ENCODE measurements at regions not wholly inside any gene's neighbourhood (a gene's known extent, or its start where the extent isn't known, plus 50 kb on each side); places are given as distances from the start of the nearest gene placed in this dataset.

DNA sequence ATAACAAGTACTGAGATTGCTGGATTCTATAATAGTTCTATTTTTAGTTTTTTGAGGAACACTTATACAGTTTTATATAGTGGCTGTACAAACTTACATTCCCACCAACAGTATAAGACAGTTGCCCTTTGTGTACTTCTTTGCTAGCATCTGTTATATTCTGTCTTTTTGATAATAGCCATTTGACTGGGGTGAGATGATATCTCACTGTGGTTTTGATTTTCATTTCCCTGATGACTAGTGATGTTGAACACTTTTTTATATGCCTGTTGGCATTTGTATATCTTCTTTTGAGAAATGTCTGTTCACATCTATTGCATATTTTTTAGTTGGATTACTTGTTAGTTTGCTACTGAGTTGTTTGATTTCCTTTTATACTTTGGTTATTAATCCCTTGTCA lies 204.1 kb upstream of the SMC2 start:
- no peaks in the 10 kb centered on the region for H3K27me3 ChIP-seq (replicated peaks; ENCODE audit: control insufficient read depth, insufficient read depth, low read length)
- no TSS peak for BruUV-seq (replicated peaks)
- H3K36me3 Mint-ChIP-seq (ENCODE audit: insufficient read depth, unreplicated experiment), result no peaks in the 10 kb centered on the region
- H3K9me3 Mint-ChIP-seq (ENCODE audit: unreplicated experiment), result no peaks in the 10 kb centered on the region
- H3K4me3 ChIP-seq (ENCODE audit: low read depth, low read length), result no peak overlapping the region
- ChIA-PET CTCF (no interaction called here), POLR2A (no interaction called here)
- intact Hi-C loops (cut with micrococcal nuclease; ENCODE audit: unreplicated experiment), result no loop called here
- H3K9me3 ChIP-seq, result no peaks in the 10 kb centered on the region
- TF ChIP-seq, protein P1, sequence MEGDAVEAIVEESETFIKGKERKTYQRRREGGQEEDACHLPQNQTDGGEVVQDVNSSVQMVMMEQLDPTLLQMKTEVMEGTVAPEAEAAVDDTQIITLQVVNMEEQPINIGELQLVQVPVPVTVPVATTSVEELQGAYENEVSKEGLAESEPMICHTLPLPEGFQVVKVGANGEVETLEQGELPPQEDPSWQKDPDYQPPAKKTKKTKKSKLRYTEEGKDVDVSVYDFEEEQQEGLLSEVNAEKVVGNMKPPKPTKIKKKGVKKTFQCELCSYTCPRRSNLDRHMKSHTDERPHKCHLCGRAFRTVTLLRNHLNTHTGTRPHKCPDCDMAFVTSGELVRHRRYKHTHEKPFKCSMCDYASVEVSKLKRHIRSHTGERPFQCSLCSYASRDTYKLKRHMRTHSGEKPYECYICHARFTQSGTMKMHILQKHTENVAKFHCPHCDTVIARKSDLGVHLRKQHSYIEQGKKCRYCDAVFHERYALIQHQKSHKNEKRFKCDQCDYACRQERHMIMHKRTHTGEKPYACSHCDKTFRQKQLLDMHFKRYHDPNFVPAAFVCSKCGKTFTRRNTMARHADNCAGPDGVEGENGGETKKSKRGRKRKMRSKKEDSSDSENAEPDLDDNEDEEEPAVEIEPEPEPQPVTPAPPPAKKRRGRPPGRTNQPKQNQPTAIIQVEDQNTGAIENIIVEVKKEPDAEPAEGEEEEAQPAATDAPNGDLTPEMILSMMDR (IDR thresholded peaks at IDR 0.05; ENCODE audit: insufficient read depth in 1 of 2, low read depth in 1 of 2, low read length in 1 of 2, severe bottlenecking in 1 of 2, unreplicated experiment in 1 of 2), result no peak
- H3K36me3 ChIP-seq (ENCODE audit: control insufficient read depth, insufficient read depth, low read length), result no peaks in the 10 kb centered on the region
- H3K4me3 Mint-ChIP-seq (ENCODE audit: unreplicated experiment), result no peak overlapping the region
- no peaks in the 10 kb centered on the region for H3K4me1 ChIP-seq
- DNase-seq, result no peak
- H3K27ac Mint-ChIP-seq (ENCODE audit: unreplicated experiment), result no peak overlapping the region
- H3K27me3 Mint-ChIP-seq (ENCODE audit: insufficient read depth, unreplicated experiment), result no peaks in the 10 kb centered on the region
- H3K4me1 Mint-ChIP-seq (ENCODE audit: low read depth, unreplicated experiment), result no peaks in the 10 kb centered on the region

DNA sequence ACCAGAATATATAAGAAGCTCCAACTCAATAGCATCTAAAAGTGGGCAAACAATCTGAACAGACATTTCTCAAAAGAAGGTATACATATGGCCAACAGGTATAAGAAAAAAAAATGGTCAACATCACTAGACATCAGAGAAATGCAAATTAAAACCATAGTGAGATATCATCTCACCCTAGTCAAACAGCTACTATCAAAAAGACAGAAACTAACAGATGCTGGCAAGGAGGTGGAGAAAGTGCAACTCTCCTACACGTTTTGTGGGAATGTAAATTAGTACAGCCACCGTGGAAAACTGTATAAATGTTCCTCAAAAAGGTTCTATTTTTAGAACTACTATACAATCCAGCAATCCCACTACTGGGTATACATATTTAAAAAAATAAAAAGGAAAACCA lies 199.9 kb upstream of the SMC2 start:
- TF ChIP-seq, protein P1 (IDR thresholded peaks at IDR 0.05; ENCODE audit: insufficient read depth in 1 of 2, low read depth in 1 of 2, low read length in 1 of 2, severe bottlenecking in 1 of 2, unreplicated experiment in 1 of 2), result no peak
- intact Hi-C loops (cut with micrococcal nuclease; ENCODE audit: unreplicated experiment), result no loop called here
- no peak overlapping the region for H3K27ac Mint-ChIP-seq (ENCODE audit: unreplicated experiment)
- no peaks in the 10 kb centered on the region for H3K27me3 Mint-ChIP-seq (ENCODE audit: insufficient read depth, unreplicated experiment)
- ChIA-PET CTCF (no interaction called here), POLR2A (no interaction called here)
- no peak for DNase-seq
- BruUV-seq (replicated peaks), result no TSS peak
- no peaks in the 10 kb centered on the region for H3K4me1 Mint-ChIP-seq (ENCODE audit: low read depth, unreplicated experiment)
- no peaks in the 10 kb centered on the region for H3K9me3 Mint-ChIP-seq (ENCODE audit: unreplicated experiment)
- Histone ChIP-seq H3K4me3 (ENCODE audit: low read depth, low read length) (no peak overlapping the region), H3K9me3 (no peaks in the 10 kb centered on the region), H3K36me3 (ENCODE audit: control insufficient read depth, insufficient read depth, low read length) (no peaks in the 10 kb centered on the region), H3K27me3 (replicated peaks; ENCODE audit: control insufficient read depth, insufficient read depth, low read length) (no peaks in the 10 kb centered on the region), H3K4me1 (no peaks in the 10 kb centered on the region)
- no peaks in the 10 kb centered on the region for H3K36me3 Mint-ChIP-seq (ENCODE audit: insufficient read depth, unreplicated experiment)
- H3K4me3 Mint-ChIP-seq (ENCODE audit: unreplicated experiment), result no peak overlapping the region

DNA sequence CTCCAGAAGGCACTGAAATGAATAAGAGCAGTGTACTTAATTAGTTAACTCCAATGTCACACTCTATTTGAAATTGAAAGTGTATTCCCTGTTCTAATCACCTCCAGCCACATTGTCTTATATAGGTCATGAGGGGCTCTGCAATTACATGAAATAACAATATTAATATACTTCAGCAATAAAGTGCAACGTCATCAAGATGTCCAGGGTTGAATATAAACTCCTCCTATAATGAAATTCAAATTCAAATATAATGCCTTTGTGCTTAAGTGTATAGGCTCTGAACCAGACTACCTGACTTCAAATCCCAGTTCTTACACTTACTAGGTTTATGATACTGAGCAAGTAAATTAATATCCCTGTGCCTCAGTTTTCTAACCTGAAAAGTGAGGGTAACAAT lies 195.6 kb upstream of the SMC2 start:
- BruUV-seq (replicated peaks), result no TSS peak
- CTCF ChIA-PET, result no interaction called here
- DNase-seq, result no peak
- no peaks in the 10 kb centered on the region for H3K27me3 Mint-ChIP-seq (ENCODE audit: insufficient read depth, unreplicated experiment)
- H3K9me3 Mint-ChIP-seq (ENCODE audit: unreplicated experiment), result no peaks in the 10 kb centered on the region
- Histone ChIP-seq H3K36me3 (ENCODE audit: control insufficient read depth, insufficient read depth, low read length) (no peaks in the 10 kb centered on the region), H3K27me3 (replicated peaks; ENCODE audit: control insufficient read depth, insufficient read depth, low read length) (no peaks in the 10 kb centered on the region), H3K4me3 (ENCODE audit: low read depth, low read length) (no peak overlapping the region), H3K4me1 (no peaks in the 10 kb centered on the region), H3K9me3 (no peaks in the 10 kb centered on the region)
- intact Hi-C loops (cut with micrococcal nuclease; ENCODE audit: unreplicated experiment), result no loop called here
- H3K27ac Mint-ChIP-seq (ENCODE audit: unreplicated experiment), result no peak overlapping the region
- H3K4me1 Mint-ChIP-seq (ENCODE audit: low read depth, unreplicated experiment), result no peaks in the 10 kb centered on the region
- POLR2A ChIA-PET, result no interaction called here
- H3K4me3 Mint-ChIP-seq (ENCODE audit: unreplicated experiment), result no peak overlapping the region
- TF ChIP-seq, protein P1 (IDR thresholded peaks at IDR 0.05; ENCODE audit: insufficient read depth in 1 of 2, low read depth in 1 of 2, low read length in 1 of 2, severe bottlenecking in 1 of 2, unreplicated experiment in 1 of 2), result no peak
- no peaks in the 10 kb centered on the region for H3K36me3 Mint-ChIP-seq (ENCODE audit: insufficient read depth, unreplicated experiment)

Data from Caco-2 (cell line).